AG04450 (cell line): ENCODE measurements at regions not wholly inside any gene's neighbourhood (a gene's known extent, or its start where the extent isn't known, plus 50 kb on each side); places are given as distances from the start of the nearest gene placed in this dataset.

Experiments used
- CTCF ChIA-PET: fragments of 300-600, 350-600 bp; formaldehyde crosslinking; extraction: SDS; loops from one replicate; lab custom pipeline; 2022; ENCODE audit warnings: antibody characterized with exemption, inconsistent platforms; lab: Charles Lee
- POLR2A ChIA-PET: fragments of 350-600 bp; formaldehyde crosslinking; extraction: SDS; loops from one replicate; lab custom pipeline; 2021; ENCODE audit warnings: antibody characterized with exemption, inconsistent platforms; lab: Yijun Ruan, JAX
- DNase-seq: peaks from one replicate; pipeline ENCODE4 v3.0.0-alpha.2; 2011; ENCODE audit warnings: low read depth, low spot score
- H3K27ac ChIP-seq: one replicate; pipeline ENCODE4 v1.5.1; 2012; ENCODE audit warnings: low read depth, low read length, control low read depth
- H3K27me3 ChIP-seq: one replicate; pipeline ENCODE4 v1.6.0; 2012; ENCODE audit warnings: low read length; ENCODE audit not compliant: control insufficient read depth, insufficient read depth
- H3K4me3 ChIP-seq: 2 replicates; pipeline ENCODE4 v1.5.1; 2011; ENCODE audit warnings: mild to moderate bottlenecking, low read depth, low read length, control low read depth
- H3K9me3 ChIP-seq: 2 replicates; pipeline ENCODE4 v1.5.1; 2012; ENCODE audit warnings: low read length; ENCODE audit not compliant: control insufficient read depth, insufficient read depth
- CTCF ChIP-seq: IDR thresholded peaks from 2 replicates; pipeline ENCODE4 v1.5.1; 2011; ENCODE audit warnings: low read depth, low read length, control low read depth, inconsistent platforms

- H3K9me3 ChIP-seq = peaks cover 59% of the 10 kb centered on the region
- TF ChIP-seq CTCF = no peak
- H3K27ac ChIP-seq = no peak overlapping the region
- no peak overlapping the region for H3K4me3 ChIP-seq
- ChIA-PET POLR2A (no interaction called here), CTCF (no interaction called here)
- DNase-seq = no peak
- H3K27me3 ChIP-seq = no peaks in the 10 kb centered on the region
Observed at GRCh38 chr22:48832592-48832991, 995.1 kb downstream of the BRD1 start.

GRCh38 chr22:48829908-48830307, 997.8 kb downstream of the BRD1 start:
- H3K27me3 ChIP-seq = no peaks in the 10 kb centered on the region

GRCh38 chr22:48828688-48829087, 999.0 kb downstream of the BRD1 start:
- DNase-seq = no peak
- CTCF ChIA-PET = no interaction called here
- H3K27ac ChIP-seq = no peak overlapping the region
- POLR2A ChIA-PET = no interaction called here
- no peak for TF ChIP-seq CTCF
- no peak overlapping the region for H3K4me3 ChIP-seq
- peaks cover 69% of the 10 kb centered on the region for H3K9me3 ChIP-seq
- H3K27me3 ChIP-seq = no peaks in the 10 kb centered on the region

More at GRCh38 chr22:48829908-48830307, 997.8 kb downstream of the BRD1 start:
- POLR2A ChIA-PET = no interaction called here
- DNase-seq = no peak
- Histone ChIP-seq H3K4me3 (no peak overlapping the region), H3K9me3 (peaks cover 59% of the 10 kb centered on the region), H3K27ac (no peak overlapping the region)
- CTCF ChIA-PET = no interaction called here
- no peak for TF ChIP-seq CTCF

- CTCF ChIA-PET = no interaction called here
- POLR2A ChIA-PET = no interaction called here
- Histone ChIP-seq H3K27ac (no peak overlapping the region), H3K27me3 (no peaks in the 10 kb centered on the region), H3K9me3 (peaks cover 74% of the 10 kb centered on the region), H3K4me3 (no peak overlapping the region)
- no peak for DNase-seq
- TF ChIP-seq CTCF = no peak
Observed at GRCh38 chr22:48827904-48828555, 999.6 kb downstream of the BRD1 start.

GRCh38 chr22:48827268-48827846, 1000.3 kb downstream of the BRD1 start:
- ChIA-PET CTCF (no interaction called here), POLR2A (no interaction called here)
- H3K9me3 ChIP-seq = peaks cover 79% of the 10 kb centered on the region
- H3K4me3 ChIP-seq = no peak overlapping the region
- DNase-seq = no peak
- H3K27me3 ChIP-seq = no peaks in the 10 kb centered on the region
- H3K27ac ChIP-seq = no peak overlapping the region
- TF ChIP-seq CTCF = no peak
